ENCODE measurements at regions not wholly inside any gene's neighbourhood (a gene's known extent, or its start where the extent isn't known, plus 50 kb on each side); places are given as distances from the start of the nearest gene placed in this dataset.
"Not testable (repeated sequence)": the region's sequence is repeated elsewhere in the genome, so short reads cannot be mapped to it uniquely, and the experiment has no call there.

- no peak for DNase-seq
Measured at GRCh38 chr2:180927030-180927686, 53.2 kb upstream of the UBE2E3 start.

DNA sequence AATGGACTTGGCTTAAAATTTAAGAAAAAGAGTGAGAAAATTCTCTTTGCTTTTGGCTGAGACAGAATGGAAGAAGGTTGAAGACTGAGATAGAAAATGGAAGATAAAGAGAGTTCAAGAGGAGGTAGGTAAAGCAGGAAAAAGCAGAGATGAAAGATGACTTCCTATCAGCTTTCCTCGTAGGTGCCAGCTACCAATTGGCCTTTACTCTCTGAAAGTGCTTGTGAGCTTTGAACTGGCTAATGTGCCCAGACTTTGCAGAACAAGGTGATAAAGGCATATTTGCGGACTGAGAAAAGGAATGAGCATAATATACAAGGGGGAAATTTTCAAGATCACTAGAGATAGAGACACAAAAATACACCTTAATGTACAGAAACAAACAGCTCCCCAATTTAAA lies 54.7 kb upstream of the UBE2E3 start:
- DNase-seq: no peak

DNA sequence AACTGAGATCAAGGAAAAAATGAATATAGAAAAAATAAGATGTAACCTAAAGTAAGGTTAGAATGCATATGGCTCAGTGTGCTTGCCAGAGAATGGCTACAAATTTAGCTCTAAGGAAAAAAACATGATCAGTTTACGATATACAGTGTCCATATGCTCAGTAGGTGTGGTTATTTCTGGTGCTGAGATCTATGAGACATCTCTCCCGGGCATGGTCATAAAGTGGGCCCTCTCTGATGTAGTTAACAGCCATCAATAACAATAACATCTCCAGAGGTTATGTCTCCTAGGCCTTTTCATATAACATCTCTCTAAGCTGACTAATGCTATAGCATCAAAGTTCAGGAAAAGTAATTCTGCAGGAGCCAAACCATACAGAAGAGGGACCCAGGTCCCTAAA lies 56.3 kb upstream of the UBE2E3 start:
- DNase-seq: no peak

DNA sequence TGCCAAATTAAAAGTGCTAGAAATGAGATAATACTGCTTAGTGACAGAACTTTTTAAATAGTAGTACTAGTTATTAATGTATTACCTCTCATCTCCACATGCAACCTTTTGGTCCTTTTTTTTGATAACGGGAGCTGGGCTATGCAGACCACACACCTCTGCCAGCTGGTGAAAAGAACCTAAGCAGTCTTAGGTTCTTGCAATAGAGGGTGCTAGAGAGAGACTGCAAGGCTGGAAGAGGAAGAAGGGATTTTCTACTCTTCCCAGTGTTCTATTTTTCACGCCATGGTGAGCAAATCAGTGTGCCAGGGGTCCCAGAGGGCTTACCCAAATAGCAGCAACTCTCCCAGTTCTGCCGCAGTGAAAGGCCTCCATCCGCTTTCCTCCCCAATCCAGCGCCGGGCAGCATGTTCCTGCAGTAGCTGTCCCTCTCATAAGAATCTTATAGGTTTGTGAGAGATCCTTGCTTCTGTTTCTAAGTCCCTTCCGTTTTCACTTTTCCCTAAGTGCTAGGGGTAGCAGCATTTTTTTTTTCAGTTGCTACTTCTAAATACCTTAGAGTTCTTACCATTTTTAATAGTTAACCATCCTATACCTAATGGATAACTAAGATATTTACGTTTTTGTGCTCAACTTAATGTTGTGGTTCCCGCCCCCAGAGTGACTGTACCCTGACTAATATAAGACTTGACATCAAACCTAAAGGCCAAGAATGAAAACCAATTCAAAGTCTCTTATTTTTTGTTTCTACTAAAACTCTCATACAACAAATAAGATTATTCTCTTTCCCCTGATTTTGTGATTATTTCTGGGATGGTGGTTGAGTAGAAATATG lies 69.4 kb upstream of the UBE2E3 start:
- no peak for DNase-seq

GRCh38 chr2:180907731-180908130 lies 72.7 kb upstream of the UBE2E3 start:
- no peak for DNase-seq

- DNase-seq: no peak
Measured at GRCh38 chr2:180905461-180905860, 74.9 kb upstream of the UBE2E3 start.

GRCh38 chr2:180905002-180905401 lies 75.4 kb upstream of the UBE2E3 start:
- DNase-seq: no peak

DNA sequence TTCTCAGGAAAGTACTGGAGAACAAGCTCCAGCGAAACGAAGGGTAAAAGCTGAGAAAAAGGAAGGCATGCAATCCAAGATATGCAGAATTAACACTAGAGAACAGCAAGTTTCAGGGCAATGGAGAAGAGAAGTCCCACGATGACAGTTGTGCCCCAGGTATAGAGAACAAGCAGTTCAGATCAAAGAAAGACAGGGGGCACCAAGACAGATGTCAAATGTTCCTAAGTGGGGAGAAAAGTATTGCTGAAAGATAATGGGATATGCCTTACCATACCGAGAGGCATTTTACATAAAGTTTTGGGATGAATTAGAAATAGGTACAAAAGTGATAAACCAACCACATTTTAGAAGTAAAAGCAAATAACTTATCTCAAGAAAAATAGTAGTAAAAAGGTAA lies 79.1 kb upstream of the UBE2E3 start:
- no peak for DNase-seq

DNA sequence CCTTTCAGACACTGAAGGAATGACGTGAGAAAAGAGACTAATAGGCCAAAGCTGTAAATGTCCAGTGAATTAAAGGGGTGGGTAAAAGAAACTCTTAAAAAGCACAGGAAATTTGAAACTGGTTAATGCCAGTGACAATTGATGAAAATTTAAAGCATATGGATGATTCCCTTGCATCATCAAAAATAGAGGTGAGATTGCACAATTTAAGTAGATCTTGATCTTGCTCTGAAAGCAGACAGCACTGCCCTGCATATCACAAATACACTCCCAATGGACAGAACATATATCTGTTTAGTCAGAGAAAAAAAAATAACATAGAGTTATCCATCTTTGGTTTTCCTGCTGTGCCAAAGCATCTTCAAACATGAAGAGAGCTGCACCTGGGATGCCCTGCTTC lies 86.7 kb upstream of the UBE2E3 start:
- DNase-seq: no peak

DNA sequence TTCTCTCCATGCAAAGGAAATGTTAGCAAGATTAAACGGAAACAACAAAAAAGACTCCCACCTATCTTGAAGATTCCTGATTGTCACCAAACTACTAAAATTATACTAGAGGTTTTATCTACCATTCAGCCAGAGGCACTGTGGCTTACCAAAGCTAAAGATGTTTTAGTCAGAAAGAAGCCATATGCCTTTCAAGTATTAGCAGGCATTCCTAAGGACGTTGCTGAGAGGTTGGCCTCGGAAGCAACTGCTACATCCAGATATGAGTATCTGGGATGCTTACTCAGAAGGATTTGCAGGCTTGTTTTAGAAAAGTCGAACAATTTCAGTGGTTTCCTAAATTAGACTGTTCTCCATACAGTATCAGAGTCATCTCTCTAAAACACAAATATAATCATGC lies 88.3 kb upstream of the UBE2E3 start:
- DNase-seq: no peak

GRCh38 chr2:180891360-180891759 lies 89.0 kb upstream of the UBE2E3 start:
- no peak for DNase-seq

GRCh38 chr2:180890781-180891180 lies 89.6 kb upstream of the UBE2E3 start:
- DNase-seq: no peak

- no peak for DNase-seq
Measured at GRCh38 chr2:180882959-180883358, 97.4 kb upstream of the UBE2E3 start.

- no peak for DNase-seq
Measured at GRCh38 chr2:180876506-180876905, 103.9 kb upstream of the UBE2E3 start.

DNA sequence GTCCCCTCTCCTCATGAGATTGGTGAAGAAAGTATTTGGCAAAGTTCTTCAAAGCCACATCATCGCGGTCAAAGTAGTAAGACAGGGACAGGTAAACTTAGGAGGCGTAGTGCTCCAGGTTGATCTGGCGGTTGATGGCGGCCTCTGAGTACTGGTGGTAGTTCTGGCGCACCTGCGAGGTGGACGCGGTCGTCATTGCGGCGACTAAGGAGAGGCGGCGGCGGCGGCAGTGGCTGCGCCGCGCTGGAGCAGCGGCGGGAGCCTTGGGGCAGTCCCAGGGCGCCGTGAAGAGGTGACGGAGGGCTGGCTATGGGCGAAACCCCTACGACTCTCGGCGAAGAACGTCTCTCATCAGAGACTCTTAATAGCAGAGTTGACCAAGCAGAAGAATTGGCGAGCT lies 107.2 kb upstream of the UBE2E3 start:
- DNase-seq: no peak

DNA sequence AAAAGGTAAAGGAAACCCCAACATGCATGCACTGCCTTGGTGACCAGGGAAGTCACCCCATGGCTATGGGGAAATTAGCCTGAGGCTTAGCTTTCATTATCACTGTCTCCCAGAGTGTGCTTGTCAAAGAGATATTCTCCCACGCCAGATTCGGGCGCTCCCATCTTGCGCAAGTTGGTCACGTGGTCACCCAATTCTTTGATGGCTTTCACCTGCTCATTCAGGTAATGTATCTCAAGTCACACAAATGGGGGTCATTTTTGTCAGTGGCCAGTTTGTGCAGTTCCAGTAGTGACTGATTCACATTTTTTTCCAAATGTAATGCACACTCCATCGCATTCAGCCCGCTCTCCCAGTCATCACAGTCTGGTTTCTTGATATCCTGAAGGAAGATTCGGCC lies 107.6 kb upstream of the UBE2E3 start:
- DNase-seq: not testable (repeated sequence)

DNA sequence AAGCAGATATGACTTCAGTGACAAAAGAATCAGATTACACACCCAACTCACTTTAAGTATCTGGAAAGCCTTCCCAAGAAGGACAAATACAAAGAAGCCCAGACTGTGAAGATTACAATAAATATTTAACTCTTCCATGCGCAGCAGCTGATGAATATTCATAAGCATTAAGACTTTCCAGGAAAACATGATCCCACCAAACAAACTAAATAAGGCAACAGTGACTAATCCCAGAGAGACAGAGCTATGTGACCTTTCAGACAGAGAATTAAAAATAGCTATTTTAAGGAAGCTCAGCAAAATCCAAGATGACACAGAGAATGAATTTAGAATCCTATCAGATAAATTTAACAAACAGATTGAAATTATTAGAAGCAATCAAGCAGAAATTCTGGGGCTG lies 108.2 kb upstream of the UBE2E3 start:
- DNase-seq: no peak

GRCh38 chr2:180871649-180872048 lies 108.8 kb upstream of the UBE2E3 start:
- DNase-seq: no peak

GRCh38 chr2:180849851-180850250 lies 130.6 kb upstream of the UBE2E3 start:
- DNase-seq: no peak

GRCh38 chr2:180848393-180848792 lies 132.0 kb upstream of the UBE2E3 start:
- no peak for DNase-seq

- no peak for DNase-seq
Measured at GRCh38 chr2:180846756-180847472, 133.5 kb upstream of the UBE2E3 start.

DNA sequence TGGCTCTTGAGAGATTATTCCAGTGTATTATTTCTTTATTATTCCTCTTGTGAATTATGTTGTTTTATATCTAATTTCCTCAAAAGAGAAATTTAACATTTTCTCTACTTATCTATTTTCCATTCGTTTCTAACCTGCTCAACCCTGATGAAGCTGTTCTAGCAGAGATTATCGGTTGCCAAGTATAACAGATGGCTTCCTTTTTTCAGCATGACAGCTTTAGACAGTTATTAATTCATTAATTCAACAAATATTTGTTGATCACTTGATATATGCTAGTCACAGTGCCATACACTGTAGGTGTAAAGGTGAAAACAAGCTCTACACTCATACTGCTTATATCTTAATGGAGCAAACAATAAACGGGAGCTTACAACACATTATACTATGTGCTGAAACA lies 137.9 kb upstream of the UBE2E3 start:
- DNase-seq: no peak

DNA sequence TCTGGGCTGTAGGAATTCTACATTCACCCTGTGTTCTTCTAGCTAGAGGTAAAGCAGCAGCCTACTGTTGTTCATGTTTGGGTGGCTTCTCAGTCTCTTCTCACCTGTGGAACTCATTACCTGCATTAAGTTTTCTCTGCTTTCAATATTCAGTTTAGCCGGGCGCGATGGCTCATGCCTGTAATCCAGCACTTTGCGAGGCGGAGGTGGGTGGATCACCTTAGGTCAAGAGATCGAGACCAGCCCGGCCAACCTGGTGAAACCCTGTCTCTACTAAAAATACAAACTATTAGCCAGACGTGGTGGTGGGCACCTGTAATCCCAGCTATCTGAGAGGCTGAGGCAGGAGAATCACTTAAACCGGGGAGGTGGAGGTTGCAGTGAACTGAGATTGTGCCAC lies 139.8 kb upstream of the UBE2E3 start:
- no peak for DNase-seq

GRCh38 chr2:180829836-180830235 lies 150.6 kb upstream of the UBE2E3 start:
- no peak for DNase-seq
